ENCODE measurements at regions not wholly inside any gene's neighbourhood (a gene's known extent, or its start where the extent isn't known, plus 50 kb on each side); places are given as distances from the start of the nearest gene placed in this dataset.

- H3F3A ChIP-seq (ENCODE audit: insufficient read depth, low read length, poor library complexity, severe bottlenecking), result no peaks in the 10 kb centered on the region
- no peak for TF ChIP-seq SMC3 (conservative IDR thresholded peaks at IDR 0.05; ENCODE audit: poor library complexity)
- no peak for TF ChIP-seq POLR2AphosphoS5 (IDR thresholded peaks at IDR 0.05)
- no peak for TF ChIP-seq TAF1 (IDR thresholded peaks at IDR 0.05; ENCODE audit: low read depth)
- TF ChIP-seq, protein P1, sequence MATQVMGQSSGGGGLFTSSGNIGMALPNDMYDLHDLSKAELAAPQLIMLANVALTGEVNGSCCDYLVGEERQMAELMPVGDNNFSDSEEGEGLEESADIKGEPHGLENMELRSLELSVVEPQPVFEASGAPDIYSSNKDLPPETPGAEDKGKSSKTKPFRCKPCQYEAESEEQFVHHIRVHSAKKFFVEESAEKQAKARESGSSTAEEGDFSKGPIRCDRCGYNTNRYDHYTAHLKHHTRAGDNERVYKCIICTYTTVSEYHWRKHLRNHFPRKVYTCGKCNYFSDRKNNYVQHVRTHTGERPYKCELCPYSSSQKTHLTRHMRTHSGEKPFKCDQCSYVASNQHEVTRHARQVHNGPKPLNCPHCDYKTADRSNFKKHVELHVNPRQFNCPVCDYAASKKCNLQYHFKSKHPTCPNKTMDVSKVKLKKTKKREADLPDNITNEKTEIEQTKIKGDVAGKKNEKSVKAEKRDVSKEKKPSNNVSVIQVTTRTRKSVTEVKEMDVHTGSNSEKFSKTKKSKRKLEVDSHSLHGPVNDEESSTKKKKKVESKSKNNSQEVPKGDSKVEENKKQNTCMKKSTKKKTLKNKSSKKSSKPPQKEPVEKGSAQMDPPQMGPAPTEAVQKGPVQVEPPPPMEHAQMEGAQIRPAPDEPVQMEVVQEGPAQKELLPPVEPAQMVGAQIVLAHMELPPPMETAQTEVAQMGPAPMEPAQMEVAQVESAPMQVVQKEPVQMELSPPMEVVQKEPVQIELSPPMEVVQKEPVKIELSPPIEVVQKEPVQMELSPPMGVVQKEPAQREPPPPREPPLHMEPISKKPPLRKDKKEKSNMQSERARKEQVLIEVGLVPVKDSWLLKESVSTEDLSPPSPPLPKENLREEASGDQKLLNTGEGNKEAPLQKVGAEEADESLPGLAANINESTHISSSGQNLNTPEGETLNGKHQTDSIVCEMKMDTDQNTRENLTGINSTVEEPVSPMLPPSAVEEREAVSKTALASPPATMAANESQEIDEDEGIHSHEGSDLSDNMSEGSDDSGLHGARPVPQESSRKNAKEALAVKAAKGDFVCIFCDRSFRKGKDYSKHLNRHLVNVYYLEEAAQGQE (IDR thresholded peaks at IDR 0.05; ENCODE audit: borderline replicate concordance), result no peak
- no peak for TF ChIP-seq RAD21 (conservative IDR thresholded peaks at IDR 0.05)
- no peak for TF ChIP-seq EZH2 (IDR thresholded peaks at IDR 0.05; ENCODE audit: borderline replicate concordance, insufficient read depth, low read length, poor library complexity, severe bottlenecking)
- no peak for TF ChIP-seq EP300 (conservative IDR thresholded peaks at IDR 0.05; ENCODE audit: poor library complexity, severe bottlenecking)
- TF ChIP-seq MXI1 (conservative IDR thresholded peaks at IDR 0.05; ENCODE audit: poor library complexity, severe bottlenecking), result no peak
- TF ChIP-seq, protein P2, sequence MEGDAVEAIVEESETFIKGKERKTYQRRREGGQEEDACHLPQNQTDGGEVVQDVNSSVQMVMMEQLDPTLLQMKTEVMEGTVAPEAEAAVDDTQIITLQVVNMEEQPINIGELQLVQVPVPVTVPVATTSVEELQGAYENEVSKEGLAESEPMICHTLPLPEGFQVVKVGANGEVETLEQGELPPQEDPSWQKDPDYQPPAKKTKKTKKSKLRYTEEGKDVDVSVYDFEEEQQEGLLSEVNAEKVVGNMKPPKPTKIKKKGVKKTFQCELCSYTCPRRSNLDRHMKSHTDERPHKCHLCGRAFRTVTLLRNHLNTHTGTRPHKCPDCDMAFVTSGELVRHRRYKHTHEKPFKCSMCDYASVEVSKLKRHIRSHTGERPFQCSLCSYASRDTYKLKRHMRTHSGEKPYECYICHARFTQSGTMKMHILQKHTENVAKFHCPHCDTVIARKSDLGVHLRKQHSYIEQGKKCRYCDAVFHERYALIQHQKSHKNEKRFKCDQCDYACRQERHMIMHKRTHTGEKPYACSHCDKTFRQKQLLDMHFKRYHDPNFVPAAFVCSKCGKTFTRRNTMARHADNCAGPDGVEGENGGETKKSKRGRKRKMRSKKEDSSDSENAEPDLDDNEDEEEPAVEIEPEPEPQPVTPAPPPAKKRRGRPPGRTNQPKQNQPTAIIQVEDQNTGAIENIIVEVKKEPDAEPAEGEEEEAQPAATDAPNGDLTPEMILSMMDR (IDR thresholded peaks at IDR 0.05; ENCODE audit: poor library complexity, severe bottlenecking), result no peak
- no peak overlapping the region for H3K4me2 ChIP-seq (ENCODE audit: low read length)
- no peaks in the 10 kb centered on the region for H4K20me1 ChIP-seq (ENCODE audit: insufficient read depth)
- H3K27me3 ChIP-seq (ENCODE audit: insufficient read depth, low read depth, low read length), result no peaks in the 10 kb centered on the region
- no peaks in the 10 kb centered on the region for H3K79me2 ChIP-seq (replicated peaks; ENCODE audit: insufficient read depth, low read length)
- H3K9me3 ChIP-seq (ENCODE audit: low read length), result no peaks in the 10 kb centered on the region
- H3K9ac ChIP-seq (ENCODE audit: low read length), result no peak overlapping the region
- H2AFZ ChIP-seq (ENCODE audit: low read depth, low read length), result no peak overlapping the region
- H3K27ac ChIP-seq (ENCODE audit: low read length), result no peak overlapping the region
- no peaks in the 10 kb centered on the region for H3K9me2 ChIP-seq (ENCODE audit: insufficient read depth, low read length)
- H3K4me3 ChIP-seq (ENCODE audit: low read length), result no peak overlapping the region
- no peaks in the 10 kb centered on the region for H3K36me3 ChIP-seq (ENCODE audit: insufficient read depth, low read length)
These were observed 129.8 kb downstream of the UGT8 start for GRCh38 chr4:114728426-114728825.

GRCh38 chr4:114729068-114729738, 130.6 kb downstream of the UGT8 start:
- Histone ChIP-seq H3F3A (ENCODE audit: insufficient read depth, low read length, poor library complexity, severe bottlenecking) (no peaks in the 10 kb centered on the region), H3K9me2 (ENCODE audit: insufficient read depth, low read length) (no peaks in the 10 kb centered on the region), H3K79me2 (replicated peaks; ENCODE audit: insufficient read depth, low read length) (no peaks in the 10 kb centered on the region), H2AFZ (ENCODE audit: low read depth, low read length) (no peak overlapping the region), H3K4me3 (ENCODE audit: low read length) (no peak overlapping the region), H3K4me2 (ENCODE audit: low read length) (no peak overlapping the region), H3K36me3 (ENCODE audit: insufficient read depth, low read length) (no peaks in the 10 kb centered on the region), H4K20me1 (ENCODE audit: insufficient read depth) (no peaks in the 10 kb centered on the region), H3K27me3 (ENCODE audit: insufficient read depth, low read depth, low read length) (no peaks in the 10 kb centered on the region), H3K9ac (ENCODE audit: low read length) (no peak overlapping the region), H3K9me3 (ENCODE audit: low read length) (no peaks in the 10 kb centered on the region), H3K27ac (ENCODE audit: low read length) (no peak overlapping the region)
- TF ChIP-seq SMC3 (conservative IDR thresholded peaks at IDR 0.05; ENCODE audit: poor library complexity) (no peak), POLR2AphosphoS5 (IDR thresholded peaks at IDR 0.05) (no peak), EZH2 (IDR thresholded peaks at IDR 0.05; ENCODE audit: borderline replicate concordance, insufficient read depth, low read length, poor library complexity, severe bottlenecking) (no peak), EP300 (conservative IDR thresholded peaks at IDR 0.05; ENCODE audit: poor library complexity, severe bottlenecking) (no peak), MXI1 (conservative IDR thresholded peaks at IDR 0.05; ENCODE audit: poor library complexity, severe bottlenecking) (no peak), RAD21 (conservative IDR thresholded peaks at IDR 0.05) (no peak), TAF1 (IDR thresholded peaks at IDR 0.05; ENCODE audit: low read depth) (no peak)
- TF ChIP-seq, protein P1 (IDR thresholded peaks at IDR 0.05; ENCODE audit: borderline replicate concordance), result no peak
- TF ChIP-seq, protein P2 (IDR thresholded peaks at IDR 0.05; ENCODE audit: poor library complexity, severe bottlenecking), result no peak

All from neural cell (in vitro differentiated cells).